ENCODE measurements at regions not wholly inside any gene's neighbourhood (a gene's known extent, or its start where the extent isn't known, plus 50 kb on each side); places are given as distances from the start of the nearest gene placed in this dataset.
A peak's percentile ranks its signal among the peaks of the same experiment; 100 is the strongest.

DNA sequence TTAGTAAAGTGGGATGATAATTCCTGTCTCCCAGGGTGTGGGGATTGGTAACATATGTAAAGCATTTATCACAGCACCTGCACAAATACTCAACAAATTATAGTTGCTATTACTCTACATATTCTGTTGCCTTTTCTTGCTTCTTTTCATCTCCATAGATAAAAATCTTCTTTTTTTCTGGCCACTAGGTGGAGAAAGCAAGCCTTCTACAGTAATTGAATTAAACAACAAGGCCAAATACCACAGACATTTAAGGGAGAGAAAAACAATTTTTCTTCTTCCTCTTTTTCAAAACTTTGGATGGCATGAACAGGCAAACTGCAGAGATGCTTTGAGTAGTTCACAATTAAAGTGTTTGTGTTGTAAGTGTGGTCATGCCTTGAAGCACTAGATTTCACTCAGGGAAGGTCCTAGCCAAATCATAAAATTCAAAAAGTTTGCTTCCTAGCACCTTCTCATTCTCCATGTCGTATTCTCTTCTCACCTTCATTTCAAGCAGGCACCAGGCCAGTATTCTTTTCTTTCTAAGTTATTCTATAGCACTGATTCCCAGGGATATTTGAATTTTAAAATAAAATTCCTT, 493.4 kb upstream of the TGFBR2 start:
- no peak overlapping the region for H3K4me3 ChIP-seq (ENCODE audit: low read depth, low read length)
- H2AFZ ChIP-seq (ENCODE audit: low read length, unreplicated experiment) = peak overlapping the region; percentile 96
- no peaks in the 10 kb centered on the region for H3K79me2 ChIP-seq (ENCODE audit: control insufficient read depth, insufficient read depth, low read length, unreplicated experiment)
- peaks cover 19% of the 10 kb centered on the region for H3K4me1 ChIP-seq (ENCODE audit: control insufficient read depth, insufficient read depth, low read length, unreplicated experiment)
- H3K27ac ChIP-seq (ENCODE audit: low read depth, low read length) = no peak overlapping the region
- H3K36me3 ChIP-seq (ENCODE audit: insufficient read depth, low read length) = no peaks in the 10 kb centered on the region
- no peaks in the 10 kb centered on the region for H3K27me3 ChIP-seq (ENCODE audit: insufficient read depth, low read length)

- no peaks in the 10 kb centered on the region for H3K27me3 ChIP-seq (ENCODE audit: insufficient read depth, low read length)
- no peaks in the 10 kb centered on the region for H3K36me3 ChIP-seq (ENCODE audit: insufficient read depth, low read length)
- peak overlapping the region; percentile 18 for H2AFZ ChIP-seq (ENCODE audit: low read length, unreplicated experiment)
- H3K4me1 ChIP-seq (ENCODE audit: control insufficient read depth, insufficient read depth, low read length, unreplicated experiment) = peaks cover 19% of the 10 kb centered on the region
- no peaks in the 10 kb centered on the region for H3K79me2 ChIP-seq (ENCODE audit: control insufficient read depth, insufficient read depth, low read length, unreplicated experiment)
- H3K27ac ChIP-seq (ENCODE audit: low read depth, low read length) = no peak overlapping the region
- no peak overlapping the region for H3K4me3 ChIP-seq (ENCODE audit: low read depth, low read length)
These were observed 492.5 kb upstream of the TGFBR2 start for GRCh38 chr3:30113906-30114305.

GRCh38 chr3:30114918-30115317, 491.5 kb upstream of the TGFBR2 start:
- H3K27me3 ChIP-seq (ENCODE audit: insufficient read depth, low read length) = no peaks in the 10 kb centered on the region
- no peak overlapping the region for H3K27ac ChIP-seq (ENCODE audit: low read depth, low read length)
- H3K79me2 ChIP-seq (ENCODE audit: control insufficient read depth, insufficient read depth, low read length, unreplicated experiment) = no peaks in the 10 kb centered on the region
- no peak overlapping the region for H2AFZ ChIP-seq (ENCODE audit: low read length, unreplicated experiment)
- H3K4me3 ChIP-seq (ENCODE audit: low read depth, low read length) = no peak overlapping the region
- peaks cover 19% of the 10 kb centered on the region for H3K4me1 ChIP-seq (ENCODE audit: control insufficient read depth, insufficient read depth, low read length, unreplicated experiment)
- H3K36me3 ChIP-seq (ENCODE audit: insufficient read depth, low read length) = no peaks in the 10 kb centered on the region

DNA sequence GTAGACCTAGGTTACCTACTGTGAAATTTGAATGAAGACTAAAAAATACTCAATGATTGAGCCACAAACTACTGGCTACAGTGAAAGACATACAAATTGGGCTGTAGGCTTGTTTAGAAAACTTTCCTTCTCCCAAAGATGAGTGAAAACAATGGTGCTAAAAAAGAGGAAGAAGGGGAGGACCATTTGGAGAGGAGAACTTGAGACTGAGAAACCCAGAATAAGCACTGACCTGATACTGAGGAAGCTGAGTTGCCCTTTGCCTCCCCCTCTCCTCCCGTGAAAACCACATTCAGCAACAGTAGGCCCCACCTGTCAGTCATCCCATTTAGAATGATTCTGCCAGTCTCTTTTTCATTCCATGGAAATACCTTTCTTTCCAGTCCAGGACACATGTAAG, 484.0 kb upstream of the TGFBR2 start:
- Histone ChIP-seq H3K4me1 (ENCODE audit: control insufficient read depth, insufficient read depth, low read length, unreplicated experiment) (no peaks in the 10 kb centered on the region), H3K36me3 (ENCODE audit: insufficient read depth, low read length) (no peaks in the 10 kb centered on the region), H3K79me2 (ENCODE audit: control insufficient read depth, insufficient read depth, low read length, unreplicated experiment) (no peaks in the 10 kb centered on the region), H3K4me3 (ENCODE audit: low read depth, low read length) (no peak overlapping the region), H3K27ac (ENCODE audit: low read depth, low read length) (no peak overlapping the region), H3K27me3 (ENCODE audit: insufficient read depth, low read length) (no peaks in the 10 kb centered on the region), H2AFZ (ENCODE audit: low read length, unreplicated experiment) (no peak overlapping the region)

- Histone ChIP-seq H2AFZ (ENCODE audit: low read length, unreplicated experiment) (no peak overlapping the region), H3K4me1 (ENCODE audit: control insufficient read depth, insufficient read depth, low read length, unreplicated experiment) (no peaks in the 10 kb centered on the region), H3K36me3 (ENCODE audit: insufficient read depth, low read length) (no peaks in the 10 kb centered on the region), H3K27ac (ENCODE audit: low read depth, low read length) (no peak overlapping the region), H3K79me2 (ENCODE audit: control insufficient read depth, insufficient read depth, low read length, unreplicated experiment) (no peaks in the 10 kb centered on the region), H3K4me3 (ENCODE audit: low read depth, low read length) (no peak overlapping the region), H3K27me3 (ENCODE audit: insufficient read depth, low read length) (no peaks in the 10 kb centered on the region)
These were observed 483.2 kb upstream of the TGFBR2 start for GRCh38 chr3:30123224-30123623.

GRCh38 chr3:30123755-30124154, 482.6 kb upstream of the TGFBR2 start:
- Histone ChIP-seq H3K4me3 (ENCODE audit: low read depth, low read length) (no peak overlapping the region), H3K79me2 (ENCODE audit: control insufficient read depth, insufficient read depth, low read length, unreplicated experiment) (no peaks in the 10 kb centered on the region), H2AFZ (ENCODE audit: low read length, unreplicated experiment) (no peak overlapping the region), H3K27ac (ENCODE audit: low read depth, low read length) (no peak overlapping the region), H3K4me1 (ENCODE audit: control insufficient read depth, insufficient read depth, low read length, unreplicated experiment) (no peaks in the 10 kb centered on the region), H3K36me3 (ENCODE audit: insufficient read depth, low read length) (no peaks in the 10 kb centered on the region), H3K27me3 (ENCODE audit: insufficient read depth, low read length) (no peaks in the 10 kb centered on the region)

GRCh38 chr3:30124435-30125370, 481.7 kb upstream of the TGFBR2 start:
- no peak overlapping the region for H3K27ac ChIP-seq (ENCODE audit: low read depth, low read length)
- no peaks in the 10 kb centered on the region for H3K27me3 ChIP-seq (ENCODE audit: insufficient read depth, low read length)
- no peaks in the 10 kb centered on the region for H3K36me3 ChIP-seq (ENCODE audit: insufficient read depth, low read length)
- H3K4me3 ChIP-seq (ENCODE audit: low read depth, low read length) = no peak overlapping the region
- no peak overlapping the region for H2AFZ ChIP-seq (ENCODE audit: low read length, unreplicated experiment)
- no peaks in the 10 kb centered on the region for H3K4me1 ChIP-seq (ENCODE audit: control insufficient read depth, insufficient read depth, low read length, unreplicated experiment)
- no peaks in the 10 kb centered on the region for H3K79me2 ChIP-seq (ENCODE audit: control insufficient read depth, insufficient read depth, low read length, unreplicated experiment)

GRCh38 chr3:30129765-30130164, 476.6 kb upstream of the TGFBR2 start:
- Histone ChIP-seq H3K36me3 (ENCODE audit: insufficient read depth, low read length) (no peaks in the 10 kb centered on the region), H3K4me1 (ENCODE audit: control insufficient read depth, insufficient read depth, low read length, unreplicated experiment) (no peaks in the 10 kb centered on the region), H3K4me3 (ENCODE audit: low read depth, low read length) (no peak overlapping the region), H3K27me3 (ENCODE audit: insufficient read depth, low read length) (no peaks in the 10 kb centered on the region), H3K79me2 (ENCODE audit: control insufficient read depth, insufficient read depth, low read length, unreplicated experiment) (no peaks in the 10 kb centered on the region), H2AFZ (ENCODE audit: low read length, unreplicated experiment) (no peak overlapping the region), H3K27ac (ENCODE audit: low read depth, low read length) (no peak overlapping the region)

DNA sequence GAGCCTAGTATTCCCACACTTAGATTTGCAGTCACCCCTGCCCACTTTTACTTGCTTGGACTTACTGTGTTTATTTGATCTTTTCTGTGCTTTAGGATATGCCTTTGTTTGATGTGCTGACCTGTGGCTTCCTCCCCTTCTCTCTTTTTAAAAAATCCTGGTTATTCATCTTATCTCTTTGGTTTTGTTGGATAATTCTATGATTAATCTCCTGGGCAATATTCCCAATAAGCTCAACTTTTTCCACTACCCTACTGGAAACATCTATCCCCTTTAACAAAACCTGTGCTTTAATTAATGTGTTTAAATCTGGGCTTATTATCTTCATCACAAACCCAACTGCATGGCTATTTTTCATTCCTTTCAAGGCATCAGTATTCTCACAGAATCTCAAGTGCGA, 476.0 kb upstream of the TGFBR2 start:
- Histone ChIP-seq H3K4me3 (ENCODE audit: low read depth, low read length) (no peak overlapping the region), H3K27me3 (ENCODE audit: insufficient read depth, low read length) (no peaks in the 10 kb centered on the region), H3K36me3 (ENCODE audit: insufficient read depth, low read length) (no peaks in the 10 kb centered on the region), H3K4me1 (ENCODE audit: control insufficient read depth, insufficient read depth, low read length, unreplicated experiment) (no peaks in the 10 kb centered on the region), H3K79me2 (ENCODE audit: control insufficient read depth, insufficient read depth, low read length, unreplicated experiment) (no peaks in the 10 kb centered on the region), H2AFZ (ENCODE audit: low read length, unreplicated experiment) (no peak overlapping the region), H3K27ac (ENCODE audit: low read depth, low read length) (no peak overlapping the region)

- Histone ChIP-seq H2AFZ (ENCODE audit: low read length, unreplicated experiment) (no peak overlapping the region), H3K4me3 (ENCODE audit: low read depth, low read length) (no peak overlapping the region), H3K36me3 (ENCODE audit: insufficient read depth, low read length) (no peaks in the 10 kb centered on the region), H3K27me3 (ENCODE audit: insufficient read depth, low read length) (no peaks in the 10 kb centered on the region), H3K27ac (ENCODE audit: low read depth, low read length) (no peak overlapping the region), H3K4me1 (ENCODE audit: control insufficient read depth, insufficient read depth, low read length, unreplicated experiment) (no peaks in the 10 kb centered on the region), H3K79me2 (ENCODE audit: control insufficient read depth, insufficient read depth, low read length, unreplicated experiment) (no peaks in the 10 kb centered on the region)
These were observed 475.2 kb upstream of the TGFBR2 start for GRCh38 chr3:30131191-30131590.

- Histone ChIP-seq H2AFZ (ENCODE audit: low read length, unreplicated experiment) (no peak overlapping the region), H3K4me3 (ENCODE audit: low read depth, low read length) (no peak overlapping the region), H3K79me2 (ENCODE audit: control insufficient read depth, insufficient read depth, low read length, unreplicated experiment) (no peaks in the 10 kb centered on the region), H3K27me3 (ENCODE audit: insufficient read depth, low read length) (no peaks in the 10 kb centered on the region), H3K4me1 (ENCODE audit: control insufficient read depth, insufficient read depth, low read length, unreplicated experiment) (no peaks in the 10 kb centered on the region), H3K36me3 (ENCODE audit: insufficient read depth, low read length) (no peaks in the 10 kb centered on the region), H3K27ac (ENCODE audit: low read depth, low read length) (no peak overlapping the region)
These were observed 471.2 kb upstream of the TGFBR2 start for GRCh38 chr3:30135190-30135589.
